GM12873 (cell line): ENCODE measurements at regions not wholly inside any gene's neighbourhood (a gene's known extent, or its start where the extent isn't known, plus 50 kb on each side); places are given as distances from the start of the nearest gene placed in this dataset.

Experiments used
- TF ChIP-seq, protein P1 (sequence below): IDR thresholded peaks from 2 replicates; pipeline ENCODE4 v1.5.1; 2012; ENCODE audit warnings: low read depth, mild to moderate bottlenecking, moderate library complexity, low read length, control low read depth; ENCODE audit not compliant: insufficient read depth; ENCODE audit errors: missing control alignments

GRCh38 chr6:121647905-121648304 is 212.5 kb downstream of the GJA1 start:
- TF ChIP-seq, protein P1, sequence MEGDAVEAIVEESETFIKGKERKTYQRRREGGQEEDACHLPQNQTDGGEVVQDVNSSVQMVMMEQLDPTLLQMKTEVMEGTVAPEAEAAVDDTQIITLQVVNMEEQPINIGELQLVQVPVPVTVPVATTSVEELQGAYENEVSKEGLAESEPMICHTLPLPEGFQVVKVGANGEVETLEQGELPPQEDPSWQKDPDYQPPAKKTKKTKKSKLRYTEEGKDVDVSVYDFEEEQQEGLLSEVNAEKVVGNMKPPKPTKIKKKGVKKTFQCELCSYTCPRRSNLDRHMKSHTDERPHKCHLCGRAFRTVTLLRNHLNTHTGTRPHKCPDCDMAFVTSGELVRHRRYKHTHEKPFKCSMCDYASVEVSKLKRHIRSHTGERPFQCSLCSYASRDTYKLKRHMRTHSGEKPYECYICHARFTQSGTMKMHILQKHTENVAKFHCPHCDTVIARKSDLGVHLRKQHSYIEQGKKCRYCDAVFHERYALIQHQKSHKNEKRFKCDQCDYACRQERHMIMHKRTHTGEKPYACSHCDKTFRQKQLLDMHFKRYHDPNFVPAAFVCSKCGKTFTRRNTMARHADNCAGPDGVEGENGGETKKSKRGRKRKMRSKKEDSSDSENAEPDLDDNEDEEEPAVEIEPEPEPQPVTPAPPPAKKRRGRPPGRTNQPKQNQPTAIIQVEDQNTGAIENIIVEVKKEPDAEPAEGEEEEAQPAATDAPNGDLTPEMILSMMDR = no peak

DNA sequence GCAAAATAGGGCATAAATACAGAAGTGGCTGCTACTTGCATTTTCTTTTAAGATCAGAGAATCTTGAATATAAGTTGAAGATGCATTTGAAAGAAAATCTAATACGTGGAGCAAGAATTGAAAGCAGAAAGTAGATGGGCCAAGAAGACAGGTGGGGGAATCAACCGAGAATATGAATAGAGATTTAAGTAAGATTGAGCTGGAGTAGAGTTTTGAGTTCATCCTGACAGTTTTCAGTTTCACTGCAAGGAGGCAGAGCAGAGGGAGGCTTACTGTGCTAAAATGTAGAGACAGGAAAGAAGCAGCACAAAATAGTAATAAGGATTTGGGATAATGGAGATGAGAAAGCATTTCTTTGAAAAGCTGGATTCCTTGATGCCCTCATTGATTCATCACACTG is 214.5 kb downstream of the GJA1 start:
- TF ChIP-seq, protein P1 = no peak

GRCh38 chr6:121651420-121651819 is 216.0 kb downstream of the GJA1 start:
- TF ChIP-seq, protein P1 = no peak

GRCh38 chr6:121652223-121652622 is 216.8 kb downstream of the GJA1 start:
- TF ChIP-seq, protein P1 = no peak

DNA sequence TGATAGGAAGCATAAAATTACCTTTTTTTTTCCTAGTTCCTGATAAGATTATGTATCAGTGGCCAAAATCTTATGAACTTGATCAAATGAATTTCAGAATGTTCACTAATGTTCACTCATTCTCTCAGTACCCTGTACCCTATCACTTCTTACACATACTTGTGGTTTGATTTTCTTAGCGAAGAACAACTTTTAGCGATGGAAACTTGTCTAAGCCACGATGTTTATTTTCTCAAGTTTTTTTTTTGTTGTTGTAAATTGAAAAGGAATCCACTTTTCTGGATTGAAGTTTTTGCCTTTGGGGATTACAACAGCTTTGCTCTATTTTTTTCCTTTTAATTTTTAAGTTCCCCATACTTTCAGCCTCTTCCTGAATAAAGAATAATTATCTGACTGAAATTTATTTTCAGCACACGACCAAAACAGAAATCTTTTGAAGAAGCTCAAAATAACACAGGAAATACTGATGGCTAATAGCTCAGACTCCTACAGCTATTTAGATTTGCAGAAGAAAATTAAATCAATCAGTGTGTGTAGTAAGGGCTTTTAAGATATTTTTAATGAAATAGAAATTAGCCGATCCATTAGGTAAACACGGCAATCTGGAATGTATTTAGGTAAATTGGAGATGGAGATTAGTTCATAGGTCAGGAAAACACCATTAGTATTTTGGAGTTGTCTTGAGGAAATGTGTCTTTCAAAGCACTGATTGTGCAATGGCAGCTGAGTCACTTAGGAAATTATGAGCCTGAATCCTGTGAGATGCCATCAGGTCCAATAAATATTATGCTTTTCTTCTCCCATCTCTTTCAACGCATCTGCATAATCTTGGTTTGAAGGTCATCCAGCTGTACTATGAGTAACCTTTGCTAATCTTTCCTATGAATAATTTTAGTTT is 217.5 kb downstream of the GJA1 start:
- TF ChIP-seq, protein P1 = no peak

DNA sequence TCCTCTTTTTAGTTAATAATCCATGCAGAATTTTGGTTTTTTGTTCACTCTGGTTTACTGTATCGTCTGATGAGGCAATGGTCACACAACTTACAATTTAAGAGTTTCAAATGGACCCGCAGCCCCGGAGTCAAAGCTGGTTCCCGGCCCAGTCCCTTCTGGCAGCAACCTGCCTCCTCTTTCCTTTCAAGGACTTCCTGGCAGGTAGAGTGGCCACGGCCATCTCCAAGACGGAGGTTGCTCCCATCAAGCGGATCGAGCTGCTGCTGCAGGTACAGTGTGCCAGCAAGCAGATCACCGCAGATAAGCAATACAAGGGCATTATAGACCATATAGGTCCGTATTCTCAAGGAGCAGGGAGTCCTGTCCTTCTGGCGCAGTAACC is 218.2 kb downstream of the GJA1 start:
- TF ChIP-seq, protein P1 = no peak

DNA sequence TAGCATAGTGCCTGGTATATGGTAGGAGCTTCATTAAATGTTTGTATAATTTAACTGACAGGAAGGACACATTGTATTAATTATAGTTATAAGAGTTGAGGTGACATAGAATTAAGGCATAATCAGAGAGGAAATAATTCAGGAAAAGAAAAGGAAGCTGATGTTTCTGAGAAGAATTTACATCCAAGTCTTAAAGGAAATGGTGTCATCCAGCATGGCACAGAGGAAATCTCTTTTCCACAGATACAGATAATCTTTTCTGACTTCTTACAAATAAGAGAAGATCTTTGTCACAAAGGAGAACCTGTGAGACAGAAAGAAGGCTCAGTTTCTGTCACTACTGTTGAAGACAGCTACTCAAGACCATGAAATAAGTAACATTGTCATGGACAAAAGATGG is 222.5 kb downstream of the GJA1 start:
- TF ChIP-seq, protein P1 = no peak
